NCI-H2196 treated with DMSO at 0.1 percent for 48 hours (cell line): ENCODE measurements at regions not wholly inside any gene's neighbourhood (a gene's known extent, or its start where the extent isn't known, plus 50 kb on each side); places are given as distances from the start of the nearest gene placed in this dataset.
A peak's percentile ranks its signal among the peaks of the same experiment; 100 is the strongest.

Experiments used
- DNase-seq: peaks from one replicate; lab custom pipeline; 2025; ENCODE audit not compliant: unreplicated experiment; lab: John Stamatoyannopoulos, UW

DNA sequence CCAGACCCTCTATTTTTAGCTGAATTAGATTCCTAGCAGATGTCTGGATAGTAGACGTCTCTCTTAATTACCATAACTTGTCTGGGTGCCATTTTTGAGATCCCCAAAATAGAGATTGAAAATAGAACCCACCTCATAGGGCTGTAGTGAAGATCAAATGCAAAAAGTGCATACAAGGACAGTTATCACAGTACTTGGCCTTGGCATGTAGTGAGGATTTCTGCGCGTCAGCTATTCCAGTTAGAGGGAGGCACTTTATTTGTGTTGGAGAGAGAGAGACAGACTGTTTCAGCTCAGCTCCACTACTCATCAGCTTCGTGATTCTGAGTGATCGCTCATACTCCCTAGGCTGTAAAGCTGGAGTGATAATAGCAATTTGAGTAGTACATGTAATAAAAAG, 59.6 kb upstream of the CDH13 start:
- no peak for DNase-seq

DNA sequence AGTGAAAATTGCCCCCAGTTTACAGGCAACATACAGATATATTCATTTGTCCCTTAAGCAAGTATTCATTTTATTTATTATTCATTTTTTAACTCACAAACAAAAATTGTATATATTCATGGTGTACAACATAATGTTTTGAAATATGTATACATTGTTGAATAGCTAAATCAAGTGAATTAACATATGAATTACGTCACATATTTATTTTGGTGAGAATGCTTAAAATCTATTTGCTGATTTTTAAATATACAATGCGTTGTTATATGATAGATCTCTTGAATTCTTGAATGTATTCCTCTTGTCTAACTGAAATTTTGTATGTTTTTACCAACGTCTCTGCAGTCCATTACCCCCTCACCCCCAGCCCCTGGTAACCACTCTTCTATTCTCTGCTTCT, 63.4 kb upstream of the CDH13 start:
- DNase-seq, result no peak

DNA sequence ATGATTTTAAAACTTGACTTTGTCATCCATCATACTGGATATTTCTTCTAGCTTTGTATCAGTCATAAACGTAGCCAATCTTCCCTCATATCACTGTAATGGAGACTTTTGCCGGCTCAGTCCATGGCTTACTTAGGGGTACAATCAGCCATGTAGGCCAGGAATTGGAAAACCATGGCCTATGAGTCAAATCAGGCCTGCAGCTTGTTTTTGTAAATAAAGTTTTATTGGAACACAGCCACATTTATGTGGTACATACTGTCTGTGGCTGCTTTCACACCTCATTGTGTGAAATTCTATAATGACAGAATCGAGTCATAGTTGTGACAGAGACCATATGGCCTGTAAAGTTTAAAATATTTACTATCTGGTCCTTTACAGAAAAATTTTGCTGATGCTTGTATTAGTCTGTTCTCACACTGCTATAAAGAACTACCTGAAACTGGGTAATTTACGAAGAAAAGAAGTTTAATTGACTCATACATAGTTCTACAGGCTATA, 64.5 kb upstream of the CDH13 start:
- DNase-seq, result no peak

DNA sequence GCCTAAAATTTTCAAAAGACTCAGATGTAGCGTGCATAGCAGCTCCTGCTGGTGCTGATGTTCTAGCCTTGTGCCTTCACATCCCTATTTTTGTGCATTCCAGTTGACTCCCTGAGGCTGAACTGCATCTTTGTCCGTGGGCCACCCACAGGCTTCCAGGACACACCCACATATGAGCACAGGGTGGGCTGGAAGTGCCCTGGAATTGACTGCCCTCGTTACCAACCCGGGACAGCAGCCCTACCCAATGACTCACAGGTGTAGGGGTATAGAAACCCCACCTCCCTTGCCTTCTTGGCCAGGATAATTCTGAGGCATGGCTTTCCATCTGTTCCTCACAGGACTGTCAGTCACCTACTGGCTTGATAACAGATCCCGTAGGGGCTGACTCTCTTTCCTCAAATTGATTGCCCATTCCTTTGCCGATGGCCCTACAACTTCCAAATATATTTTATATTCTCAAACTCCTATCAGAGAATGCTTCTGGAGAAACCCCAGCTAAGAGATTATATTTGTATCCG, 65.9 kb upstream of the CDH13 start:
- DNase-seq, result no peak

DNA sequence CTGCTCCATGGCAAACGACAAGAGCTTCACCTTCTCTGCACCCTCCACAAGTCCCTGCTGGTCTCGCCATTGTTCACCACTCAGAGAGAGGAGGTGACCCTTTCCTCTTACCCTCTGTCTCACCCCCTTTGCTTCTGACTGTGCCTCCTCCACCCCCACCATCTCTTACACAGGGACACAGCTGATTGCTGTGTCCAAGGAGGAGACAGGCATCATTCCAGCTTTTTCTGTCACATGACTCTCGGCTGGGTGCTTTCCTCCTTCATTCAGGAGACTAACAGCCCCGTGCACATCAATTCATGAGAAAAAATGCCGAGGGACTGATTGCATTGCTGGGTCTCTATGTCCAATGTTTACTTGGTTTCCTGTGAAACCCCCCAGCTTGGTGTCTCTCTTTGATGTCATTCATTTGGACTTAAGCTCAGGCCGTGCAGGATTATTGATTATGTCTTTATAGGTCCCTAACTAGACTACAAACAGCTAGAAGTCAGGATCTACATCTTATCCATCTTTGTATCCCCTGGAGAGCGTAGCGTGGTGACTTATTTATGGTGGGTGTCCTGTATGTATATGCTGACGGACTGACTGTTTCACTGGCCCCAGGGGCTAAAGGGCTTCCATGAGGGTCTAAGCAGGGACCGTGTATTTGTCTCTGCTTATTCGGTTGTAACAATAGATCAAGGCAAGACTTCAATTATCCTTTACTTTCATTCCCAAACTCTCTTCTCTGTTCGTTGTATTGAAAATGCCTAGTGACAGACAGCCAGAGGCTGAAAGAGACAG, 82.2 kb upstream of the CDH13 start:
- no peak for DNase-seq

DNA sequence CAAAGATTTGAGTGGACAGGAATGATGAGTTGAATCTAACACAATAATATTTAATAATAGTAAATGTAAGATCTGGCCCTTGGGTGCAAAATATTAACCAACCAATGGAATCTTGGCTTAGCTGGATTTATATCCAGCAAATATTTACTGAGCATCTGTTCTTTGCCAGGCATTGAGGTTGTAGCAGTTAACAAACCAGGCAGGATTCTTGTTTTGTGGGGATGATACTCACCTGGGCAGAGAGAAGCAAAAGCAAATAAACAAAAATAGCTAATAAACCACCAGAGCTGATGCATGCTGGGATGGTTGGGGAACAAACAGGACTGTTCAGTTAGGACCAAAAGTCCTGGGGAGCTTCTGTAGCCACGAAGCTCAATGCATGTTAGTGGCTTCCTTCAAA, 84.1 kb upstream of the CDH13 start:
- no peak for DNase-seq

DNA sequence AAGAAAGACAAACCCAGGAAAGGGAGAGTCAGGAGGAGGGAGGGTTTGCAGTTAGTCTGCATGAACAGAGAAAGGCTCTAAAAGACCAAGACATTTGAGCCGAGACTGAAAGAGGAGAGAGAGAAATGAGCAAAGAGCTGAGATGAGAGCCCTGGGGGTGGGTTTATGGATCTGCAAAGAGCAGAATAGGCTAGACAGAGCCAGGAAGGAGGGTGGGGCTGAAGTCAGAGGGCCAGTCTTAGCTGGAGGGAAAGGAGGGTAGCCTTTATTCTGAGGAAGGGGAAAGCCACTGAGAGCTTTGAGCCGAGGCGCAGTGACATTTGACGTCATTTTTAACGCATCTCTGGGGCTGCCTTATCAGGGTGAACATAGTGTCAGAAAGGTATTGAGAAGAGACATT, 85.7 kb upstream of the CDH13 start:
- DNase-seq, result no peak

DNA sequence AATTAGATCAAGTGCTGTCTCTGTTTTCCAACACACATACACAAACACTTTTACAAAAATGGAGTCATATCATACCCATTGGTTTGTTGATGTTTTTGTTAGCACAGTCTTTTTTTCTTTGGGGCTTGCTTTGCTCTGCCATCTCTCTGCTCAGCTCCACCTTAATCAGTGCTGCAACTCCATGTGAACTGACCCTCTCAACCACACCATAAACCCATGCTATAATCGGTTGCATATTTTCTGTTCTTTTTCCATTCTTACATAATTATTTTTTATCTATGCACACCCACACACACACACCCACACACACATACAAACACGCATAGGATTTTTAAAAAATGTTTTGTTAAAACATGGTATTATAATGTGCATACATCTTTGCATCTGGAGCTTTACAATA, 91.0 kb upstream of the CDH13 start:
- no peak for DNase-seq

DNA sequence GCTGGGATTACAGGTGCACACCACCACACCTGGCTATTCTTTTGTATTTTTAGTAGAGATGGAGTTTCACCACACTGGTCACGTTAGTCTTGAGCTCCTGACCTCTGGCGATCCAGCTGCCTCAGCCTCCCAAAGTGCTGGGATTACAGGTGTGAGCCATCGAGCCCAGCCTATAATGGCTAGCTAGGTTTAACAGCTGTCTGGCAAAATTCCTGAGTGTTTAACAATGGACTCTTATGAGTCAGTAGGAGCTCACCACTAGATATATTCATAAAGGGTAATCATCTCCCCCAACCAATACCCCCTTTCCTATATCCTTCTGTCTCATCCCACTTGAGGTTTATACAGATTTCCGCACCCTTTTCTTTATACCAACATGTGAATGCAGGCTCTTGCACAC, 91.5 kb upstream of the CDH13 start:
- no peak for DNase-seq

DNA sequence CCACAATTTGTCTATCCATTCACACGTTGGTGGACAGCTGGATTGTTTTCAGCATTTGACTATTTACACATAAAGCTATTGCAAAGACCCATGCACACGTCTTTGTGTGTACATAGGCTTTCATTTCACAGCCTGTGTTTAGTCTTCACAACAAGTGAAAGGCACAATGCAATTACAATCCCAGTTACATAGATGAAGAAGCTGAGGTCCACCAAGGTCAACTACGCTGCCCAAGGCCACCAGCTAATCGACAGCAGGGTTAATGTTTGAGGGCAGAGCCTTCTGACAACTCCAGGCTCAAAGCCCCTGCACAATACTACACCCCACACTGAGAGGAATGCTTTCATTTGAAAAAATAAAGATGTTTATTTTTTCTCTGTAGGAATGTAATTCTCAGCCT, 93.6 kb upstream of the CDH13 start:
- DNase-seq, result no peak

DNA sequence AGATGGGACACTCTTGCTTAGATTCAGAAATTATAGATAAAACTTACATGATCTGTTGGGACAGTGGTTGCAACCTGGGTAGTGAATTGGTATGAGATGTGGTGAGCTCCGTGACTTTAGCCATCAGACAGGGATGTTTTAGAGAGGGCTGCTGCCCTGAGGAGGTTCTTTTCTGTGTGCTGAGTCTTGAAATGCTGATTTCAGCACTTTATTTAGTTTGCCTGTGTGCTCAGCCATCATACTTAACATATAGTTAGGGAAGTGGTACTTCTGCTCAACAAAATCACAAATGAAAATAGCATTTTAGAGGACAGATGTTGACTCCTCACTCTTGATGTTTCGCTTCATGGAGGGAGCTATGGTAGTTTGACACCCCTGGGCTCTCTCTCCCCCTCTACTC, 95.9 kb upstream of the CDH13 start:
- no peak for DNase-seq

DNA sequence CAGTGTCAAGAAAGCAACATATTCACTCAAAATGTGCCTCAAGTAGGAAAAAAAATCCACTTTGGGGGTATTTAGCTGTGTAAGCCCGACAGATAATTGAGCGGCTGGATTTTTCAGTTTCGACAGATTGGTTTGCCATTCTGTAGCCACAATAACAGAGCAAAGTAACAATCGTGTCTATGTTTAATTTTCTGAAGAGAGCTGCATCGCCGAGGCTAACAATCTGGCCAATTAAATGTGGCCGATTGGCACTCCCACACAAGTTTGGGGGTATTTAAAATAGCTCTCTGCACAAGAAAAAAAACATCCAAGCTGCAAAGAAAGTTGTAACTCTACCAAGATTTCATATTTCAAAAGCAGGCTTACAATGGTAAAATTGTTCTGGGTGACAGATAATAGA, 99.7 kb upstream of the CDH13 start:
- DNase-seq, result no peak

DNA sequence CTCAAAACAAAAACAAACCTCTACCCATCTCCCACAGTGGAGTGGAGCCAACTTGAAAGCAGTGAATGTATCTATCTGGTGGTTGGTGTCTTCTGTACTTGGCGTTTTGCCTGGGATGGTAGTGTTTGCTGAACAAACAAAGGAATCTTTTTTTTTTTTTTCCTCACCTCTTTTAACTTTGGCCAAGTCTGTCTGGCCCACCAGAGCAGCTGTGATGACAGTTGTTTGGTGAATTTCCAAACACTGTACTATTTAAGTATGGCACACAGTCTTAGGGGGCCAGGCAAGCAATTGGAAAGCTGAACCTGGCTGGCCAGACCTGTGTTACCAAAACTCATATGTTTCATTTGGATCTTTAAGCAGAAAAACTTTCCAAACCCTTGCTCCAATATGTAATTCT, 101.8 kb upstream of the CDH13 start:
- peak; percentile 1 for DNase-seq

DNA sequence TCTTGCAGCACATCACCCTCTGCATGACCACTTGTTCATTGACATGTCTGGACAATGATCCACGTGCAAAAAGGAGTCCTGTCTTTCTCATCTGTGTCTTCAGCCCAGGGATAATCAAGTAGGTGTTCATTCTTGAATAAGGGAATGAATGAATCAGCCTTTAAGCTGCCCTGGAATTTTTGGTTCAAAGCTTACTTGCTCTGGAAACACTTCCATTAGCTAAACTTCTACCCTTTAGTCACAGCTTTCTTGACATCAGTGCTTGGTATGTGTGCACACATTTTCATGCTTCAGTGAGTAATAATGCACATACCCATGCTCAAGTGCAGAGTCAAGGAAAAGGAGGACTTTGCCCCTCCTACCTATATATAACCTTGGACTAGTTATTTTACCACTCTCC, 103.0 kb upstream of the CDH13 start:
- DNase-seq, result no peak

DNA sequence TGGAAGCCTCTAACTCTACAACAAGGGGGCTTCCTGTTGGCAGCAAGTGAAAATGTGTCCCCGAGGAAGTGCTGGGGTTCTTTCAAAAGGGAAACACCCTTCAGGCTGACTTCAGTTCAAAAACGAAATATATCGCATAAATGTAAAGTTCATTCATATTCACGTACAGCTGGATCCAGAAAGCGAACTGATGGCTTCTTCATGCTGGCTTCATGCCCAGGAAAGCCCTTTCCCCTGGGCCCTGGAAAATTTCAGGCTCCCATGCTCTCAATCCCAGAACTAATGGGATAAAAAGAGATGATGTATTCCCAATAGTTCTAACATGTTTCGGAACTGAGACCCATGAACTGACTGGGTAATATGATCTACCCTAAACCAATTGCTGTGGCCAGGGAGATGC, 104.7 kb upstream of the CDH13 start:
- DNase-seq, result no peak

DNA sequence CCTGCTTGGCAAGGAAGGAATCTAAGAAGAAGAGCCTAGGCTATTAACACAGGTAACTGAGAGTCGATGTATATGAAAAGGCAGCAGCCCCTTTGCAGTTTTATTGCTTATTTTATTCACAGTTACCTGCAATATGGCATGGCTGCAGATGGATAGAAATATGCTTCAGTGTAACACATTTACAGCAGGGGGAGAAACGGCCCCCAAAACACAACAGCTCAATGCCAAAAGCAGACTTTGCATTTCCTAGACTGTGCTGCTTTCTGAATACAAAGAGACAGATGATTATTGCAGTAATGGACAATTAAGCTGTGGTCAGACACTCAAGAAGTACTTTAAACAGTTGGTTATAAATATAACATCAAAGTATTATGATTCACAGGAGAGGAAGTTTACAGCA, 108.0 kb upstream of the CDH13 start:
- no peak for DNase-seq

DNA sequence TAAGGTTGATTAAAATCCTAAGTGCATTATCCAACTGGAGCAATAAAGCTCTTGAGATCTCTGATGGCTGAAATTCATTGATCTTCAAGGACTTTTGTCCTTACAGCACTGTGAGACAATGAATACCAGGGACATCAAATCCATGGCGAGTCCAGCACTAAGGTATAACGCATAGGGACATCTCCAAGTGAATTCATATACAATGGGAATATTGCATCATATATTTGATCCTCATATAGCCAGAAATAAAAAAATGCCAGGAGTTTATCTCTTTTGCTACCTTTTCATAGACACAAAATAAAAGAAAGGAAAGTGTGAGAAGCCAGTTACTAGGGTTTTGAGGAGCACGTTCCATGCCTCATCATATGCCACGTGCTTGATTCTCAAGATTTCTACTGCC, 112.5 kb upstream of the CDH13 start:
- no peak for DNase-seq

DNA sequence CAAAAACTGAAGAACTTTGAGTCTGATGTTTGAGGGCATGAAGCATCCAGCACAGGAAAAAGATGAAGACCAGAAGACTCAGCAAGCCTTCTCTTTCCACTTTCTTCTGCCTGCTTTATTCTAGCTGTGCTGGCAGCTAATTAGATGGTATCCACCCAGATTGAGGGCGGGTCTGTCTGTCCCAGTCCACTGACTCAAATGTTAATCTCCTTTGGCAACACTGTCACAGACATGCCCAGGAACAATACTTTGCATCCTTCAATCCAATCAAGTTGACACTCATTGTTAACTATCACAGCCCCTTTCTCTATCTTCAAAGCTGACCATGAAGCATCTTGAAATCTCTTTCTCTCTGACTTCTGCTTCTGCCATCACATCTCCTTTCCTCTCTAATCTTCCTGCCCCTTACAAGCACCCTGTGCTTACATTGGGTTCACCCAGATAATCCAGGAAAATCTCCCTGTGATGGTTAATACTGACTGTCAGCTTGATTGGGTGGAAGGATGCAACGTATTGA, 115.9 kb upstream of the CDH13 start:
- DNase-seq, result no peak

DNA sequence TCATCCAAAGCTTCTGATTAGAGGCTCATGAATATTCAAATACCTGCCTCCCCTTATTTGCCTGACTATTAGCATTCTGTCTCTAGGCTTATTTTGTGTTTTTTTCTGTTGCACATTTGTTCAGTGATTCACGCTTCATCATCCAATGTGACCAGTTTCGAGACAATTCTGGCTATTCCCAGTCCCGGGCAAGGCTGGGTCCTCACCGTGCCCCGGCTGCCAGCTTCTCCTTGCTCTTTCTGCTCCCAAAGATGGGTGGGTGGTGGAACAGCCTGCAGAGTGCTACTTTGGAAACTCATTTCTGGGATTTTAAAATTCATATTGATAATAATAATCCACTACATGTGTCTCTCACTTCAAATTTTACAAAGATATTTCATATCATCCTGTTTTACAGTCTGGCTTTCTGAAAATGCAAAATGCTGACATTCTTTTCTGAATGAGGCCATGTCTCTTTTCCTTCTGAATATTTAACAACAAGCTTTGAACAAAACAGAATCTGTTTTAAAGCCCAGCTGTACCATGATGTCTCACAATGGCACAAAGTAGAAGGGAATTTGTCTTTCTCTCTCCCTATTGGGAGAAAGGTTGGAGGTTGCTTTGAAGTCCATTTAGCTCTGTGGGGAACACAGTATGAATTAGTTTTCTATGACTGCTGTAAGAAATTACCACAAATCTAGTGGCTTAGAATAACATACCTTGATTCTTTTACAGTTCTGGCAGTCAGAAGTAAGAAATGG, 116.9 kb upstream of the CDH13 start:
- no peak for DNase-seq

DNA sequence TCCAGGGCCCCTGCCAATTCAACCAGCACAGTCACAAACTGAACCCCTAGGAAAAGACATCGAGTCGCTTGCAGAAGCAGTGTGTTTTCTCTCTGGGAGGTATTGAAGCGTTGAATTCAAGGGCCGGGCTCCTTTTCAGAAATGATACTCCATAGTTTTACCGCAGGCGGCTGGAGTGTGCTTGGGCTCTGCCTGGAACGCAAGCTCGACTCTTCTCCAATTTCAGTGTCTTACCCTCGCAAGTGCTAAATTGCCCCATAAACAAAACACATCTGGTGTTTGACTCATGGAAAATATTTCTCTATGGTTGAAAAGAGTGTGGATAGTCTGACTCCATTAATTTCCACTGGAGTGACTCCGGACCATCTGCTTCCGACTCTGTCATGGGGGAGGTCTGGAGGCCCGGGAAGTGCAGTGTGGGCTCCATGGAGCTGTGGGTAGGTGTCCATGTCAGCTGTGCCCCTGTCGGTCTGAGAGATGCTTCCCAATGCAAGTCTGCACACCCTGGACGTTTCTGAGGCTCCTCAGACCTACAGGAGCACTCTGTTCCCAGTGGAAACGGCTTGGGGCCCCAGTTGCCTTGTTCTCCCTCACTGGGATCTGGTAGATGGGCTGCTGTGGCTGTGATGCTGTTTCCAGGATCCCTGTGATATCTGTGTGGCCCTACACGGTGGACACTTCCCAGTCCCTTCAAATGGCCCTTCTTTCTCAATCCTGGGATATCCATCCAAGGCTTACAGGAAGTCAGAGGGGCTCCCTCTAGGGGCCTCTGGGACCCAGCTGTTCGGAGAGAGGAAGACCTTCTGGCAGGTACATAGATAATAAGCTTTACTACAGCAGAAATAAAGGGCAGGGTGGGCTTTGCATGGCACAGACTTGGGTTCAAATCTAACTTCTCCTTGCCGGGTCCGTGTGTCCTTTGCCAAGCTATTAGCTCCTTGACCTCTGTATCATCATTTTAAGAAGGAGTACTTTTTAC, 119.8 kb upstream of the CDH13 start:
- peak; percentile 43 for DNase-seq

DNA sequence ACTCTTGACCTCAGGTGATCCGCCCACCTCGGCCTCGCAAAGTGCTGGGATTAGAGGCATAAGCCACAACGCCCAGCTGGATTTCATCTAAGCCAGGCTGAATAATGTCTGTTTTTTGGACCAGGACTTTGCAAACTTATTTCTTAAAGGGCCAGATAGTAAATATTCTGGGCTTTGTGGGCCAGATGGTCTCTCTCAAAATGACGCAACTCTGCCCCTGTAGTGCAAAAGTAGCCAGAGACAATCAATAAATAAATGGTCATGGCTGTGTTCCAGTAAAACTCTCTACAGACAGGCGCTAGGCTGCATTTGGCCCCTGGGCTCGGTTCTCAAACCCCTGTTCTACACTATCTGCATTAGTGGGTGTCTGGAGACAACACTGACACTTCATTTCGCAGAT, 121.9 kb upstream of the CDH13 start:
- DNase-seq, result no peak
